ENCODE measurements at regions not wholly inside any gene's neighbourhood (a gene's known extent, or its start where the extent isn't known, plus 50 kb on each side); places are given as distances from the start of the nearest gene placed in this dataset.

DNA sequence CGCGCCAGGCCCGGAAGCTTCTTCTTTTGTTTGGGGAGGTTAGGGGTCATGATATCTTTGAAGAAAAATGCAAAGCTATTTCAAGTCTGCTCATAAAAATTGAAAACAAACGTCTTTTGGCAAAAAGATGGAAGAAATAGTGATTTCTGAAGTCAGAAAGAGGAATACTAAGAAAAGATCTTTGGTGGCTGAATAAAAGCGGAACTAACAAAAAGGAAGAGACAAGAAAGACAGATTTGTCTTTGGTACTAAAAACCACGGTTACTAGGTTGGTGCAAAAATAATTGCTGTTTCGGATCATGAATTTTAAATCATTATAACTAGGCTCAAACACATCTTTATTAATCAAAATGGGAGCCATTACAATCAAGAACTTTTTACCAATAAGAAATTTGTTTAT is 164.6 kb upstream of the TRIB2 start:
- no peak for TF ChIP-seq EZH2phosphoT487 (IDR thresholded peaks at IDR 0.05; ENCODE audit: borderline replicate concordance, low read depth, low read length)
- TF ChIP-seq, protein P1, sequence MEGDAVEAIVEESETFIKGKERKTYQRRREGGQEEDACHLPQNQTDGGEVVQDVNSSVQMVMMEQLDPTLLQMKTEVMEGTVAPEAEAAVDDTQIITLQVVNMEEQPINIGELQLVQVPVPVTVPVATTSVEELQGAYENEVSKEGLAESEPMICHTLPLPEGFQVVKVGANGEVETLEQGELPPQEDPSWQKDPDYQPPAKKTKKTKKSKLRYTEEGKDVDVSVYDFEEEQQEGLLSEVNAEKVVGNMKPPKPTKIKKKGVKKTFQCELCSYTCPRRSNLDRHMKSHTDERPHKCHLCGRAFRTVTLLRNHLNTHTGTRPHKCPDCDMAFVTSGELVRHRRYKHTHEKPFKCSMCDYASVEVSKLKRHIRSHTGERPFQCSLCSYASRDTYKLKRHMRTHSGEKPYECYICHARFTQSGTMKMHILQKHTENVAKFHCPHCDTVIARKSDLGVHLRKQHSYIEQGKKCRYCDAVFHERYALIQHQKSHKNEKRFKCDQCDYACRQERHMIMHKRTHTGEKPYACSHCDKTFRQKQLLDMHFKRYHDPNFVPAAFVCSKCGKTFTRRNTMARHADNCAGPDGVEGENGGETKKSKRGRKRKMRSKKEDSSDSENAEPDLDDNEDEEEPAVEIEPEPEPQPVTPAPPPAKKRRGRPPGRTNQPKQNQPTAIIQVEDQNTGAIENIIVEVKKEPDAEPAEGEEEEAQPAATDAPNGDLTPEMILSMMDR (conservative IDR thresholded peaks at IDR 0.05; ENCODE audit: low read length) = no peak
